HT1080 (cell line): ENCODE measurements at regions not wholly inside any gene's neighbourhood (a gene's known extent, or its start where the extent isn't known, plus 50 kb on each side); places are given as distances from the start of the nearest gene placed in this dataset.
"Not testable (repeated sequence)": the region's sequence is repeated elsewhere in the genome, so short reads cannot be mapped to it uniquely, and the experiment has no call there.

Experiments used
- DNase-seq: peaks from one replicate; pipeline ENCODE4 v3.0.0-alpha.2; 2015; ENCODE audit warnings: low read depth

DNA sequence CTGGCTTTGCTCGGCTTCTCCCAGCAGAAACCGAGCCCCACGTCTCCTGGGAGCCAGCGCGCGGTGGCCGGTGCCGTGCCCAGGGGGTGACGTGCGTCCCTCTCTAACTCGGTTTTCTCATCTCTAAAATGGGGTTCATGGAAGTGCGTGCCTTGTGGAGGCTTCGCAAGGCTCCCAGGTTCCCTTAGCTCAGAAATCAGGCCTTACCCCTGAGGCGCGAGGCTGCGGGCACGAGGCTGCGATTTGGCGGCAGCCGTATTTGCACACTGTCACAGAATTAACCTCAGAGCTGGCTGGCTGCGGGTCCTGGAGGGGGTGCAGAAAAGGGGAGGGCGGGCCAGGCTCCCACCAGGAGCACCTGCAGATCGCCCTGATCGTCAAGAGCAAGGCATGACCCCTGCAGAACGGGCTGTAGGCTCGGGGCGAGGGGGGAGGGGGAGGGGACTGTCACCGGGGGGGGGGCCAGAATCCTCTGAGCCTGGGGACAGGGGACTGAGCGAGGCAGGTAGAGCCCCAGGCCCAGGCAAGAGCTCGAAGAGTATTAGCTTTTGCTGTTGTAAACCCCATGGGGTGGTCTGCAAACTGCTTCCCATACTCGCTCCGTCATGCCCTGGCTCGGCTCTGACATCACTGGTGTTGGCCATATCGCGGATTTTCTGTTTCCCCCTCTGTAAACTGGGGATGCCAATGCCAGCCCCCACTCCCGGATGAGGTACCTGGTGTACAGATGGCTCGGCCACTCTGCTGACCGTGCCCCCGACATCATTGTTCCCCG lies 62.2 kb downstream of the CCNE1 start:
- DNase-seq: no peak

DNA sequence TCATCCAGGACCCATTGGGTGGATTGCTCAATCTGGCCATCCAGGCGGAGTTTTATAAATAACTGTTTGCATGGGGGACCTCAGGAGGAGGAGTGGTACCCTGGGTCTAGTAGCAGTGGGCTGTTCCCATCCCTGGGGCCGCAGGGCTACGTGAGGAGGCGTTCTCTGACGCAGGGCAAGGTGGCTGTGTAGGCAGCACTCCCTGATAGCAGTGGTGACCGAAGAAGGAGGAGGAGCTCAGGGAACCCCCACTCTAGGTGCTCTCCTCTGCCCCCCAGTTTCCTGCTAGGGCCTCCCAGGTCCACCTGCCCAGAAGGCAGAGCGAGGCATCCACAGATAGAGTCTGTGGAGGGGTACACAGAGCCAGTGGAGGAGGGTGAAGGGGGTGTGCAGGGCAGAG lies 64.1 kb downstream of the CCNE1 start:
- no peak for DNase-seq

DNA sequence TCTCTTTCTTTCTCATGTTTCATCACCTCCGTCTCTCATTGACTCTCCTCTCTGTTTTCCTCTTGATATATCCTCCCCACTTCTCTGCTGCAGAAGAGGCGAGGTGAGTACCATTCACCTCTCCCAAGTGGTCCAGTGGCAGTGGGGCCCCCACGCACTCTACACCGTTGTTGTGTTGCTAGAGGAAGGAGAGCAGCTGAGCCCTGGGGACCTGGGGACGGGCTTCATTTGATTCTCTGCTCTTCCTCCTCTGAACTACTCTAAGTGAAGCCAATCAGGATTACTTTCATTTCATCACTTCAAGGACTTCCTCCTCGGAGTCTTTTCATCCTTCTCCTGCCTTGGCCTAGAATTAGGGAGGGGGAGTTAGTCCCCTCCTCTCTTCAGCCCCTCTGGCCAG lies 64.6 kb downstream of the CCNE1 start:
- no peak for DNase-seq

DNA sequence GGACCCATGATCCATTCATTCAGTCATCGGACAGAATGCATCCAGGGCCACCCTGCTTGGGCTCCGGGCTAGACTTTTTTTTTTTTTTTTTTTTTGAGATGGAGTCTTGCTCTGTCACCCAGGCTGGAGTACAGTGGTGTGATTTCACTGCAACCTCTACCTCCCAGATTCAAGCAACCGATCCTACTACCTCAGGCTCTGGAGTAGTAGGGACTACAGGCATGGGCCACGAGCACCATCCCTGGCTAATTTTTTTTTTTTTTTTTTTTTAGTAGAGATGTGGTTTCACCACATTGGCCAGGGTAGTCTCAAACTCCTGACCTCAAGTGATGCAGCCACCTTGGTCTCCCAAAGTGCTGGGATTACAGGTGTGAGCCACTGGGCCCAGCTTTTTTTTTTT lies 65.1 kb downstream of the CCNE1 start:
- DNase-seq: not testable (repeated sequence)

DNA sequence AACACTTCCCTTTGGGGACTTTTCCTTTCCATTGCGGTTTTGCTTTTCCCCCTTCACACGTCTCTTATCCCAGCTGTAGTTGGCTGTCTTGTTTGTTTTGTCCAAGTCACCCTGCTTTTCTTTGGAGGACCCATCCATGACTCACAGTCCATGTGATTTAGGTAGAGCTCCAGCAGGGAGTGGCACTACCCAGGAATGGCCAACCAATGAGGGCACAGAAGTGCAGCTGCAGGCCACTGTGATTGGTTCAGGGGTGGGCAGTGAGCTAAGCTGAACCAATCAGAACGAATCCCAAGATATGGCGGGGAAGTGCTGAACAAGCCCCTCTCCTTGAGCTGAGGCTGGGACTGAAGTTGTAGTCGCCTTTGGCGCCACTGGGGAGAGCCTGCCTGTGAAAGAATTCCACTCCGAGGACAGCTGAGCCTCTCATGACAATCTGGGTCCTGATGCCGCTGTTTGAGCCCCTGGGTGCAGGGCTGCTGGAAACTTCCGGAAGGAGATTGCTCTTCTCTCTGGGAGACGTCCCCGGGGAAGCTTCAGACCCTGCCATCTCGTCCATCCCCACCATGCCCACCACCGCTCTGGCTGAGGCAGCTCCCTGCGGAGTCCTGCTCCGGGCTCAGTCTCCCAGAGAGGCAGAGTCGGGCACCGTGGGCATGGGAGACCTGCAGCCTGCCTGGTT lies 62.9 kb upstream of the URI1 start:
- peak; percentile 88 for DNase-seq

DNA sequence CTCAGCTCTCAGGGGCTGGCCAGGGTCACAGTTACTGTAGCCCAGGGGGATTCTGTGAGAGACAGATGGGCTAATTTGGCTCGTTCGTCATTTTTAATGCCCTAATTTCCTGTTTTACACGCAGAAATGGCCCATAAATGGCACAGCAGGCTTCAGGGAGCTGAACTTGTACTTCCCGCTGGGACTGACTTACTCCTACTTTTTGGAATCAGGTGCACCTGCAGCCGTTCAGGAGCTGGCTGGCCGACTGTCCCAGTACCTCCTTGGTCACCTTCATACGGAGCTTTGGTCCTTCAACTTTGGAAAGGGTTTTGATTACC lies 62.4 kb upstream of the URI1 start:
- no peak for DNase-seq

DNA sequence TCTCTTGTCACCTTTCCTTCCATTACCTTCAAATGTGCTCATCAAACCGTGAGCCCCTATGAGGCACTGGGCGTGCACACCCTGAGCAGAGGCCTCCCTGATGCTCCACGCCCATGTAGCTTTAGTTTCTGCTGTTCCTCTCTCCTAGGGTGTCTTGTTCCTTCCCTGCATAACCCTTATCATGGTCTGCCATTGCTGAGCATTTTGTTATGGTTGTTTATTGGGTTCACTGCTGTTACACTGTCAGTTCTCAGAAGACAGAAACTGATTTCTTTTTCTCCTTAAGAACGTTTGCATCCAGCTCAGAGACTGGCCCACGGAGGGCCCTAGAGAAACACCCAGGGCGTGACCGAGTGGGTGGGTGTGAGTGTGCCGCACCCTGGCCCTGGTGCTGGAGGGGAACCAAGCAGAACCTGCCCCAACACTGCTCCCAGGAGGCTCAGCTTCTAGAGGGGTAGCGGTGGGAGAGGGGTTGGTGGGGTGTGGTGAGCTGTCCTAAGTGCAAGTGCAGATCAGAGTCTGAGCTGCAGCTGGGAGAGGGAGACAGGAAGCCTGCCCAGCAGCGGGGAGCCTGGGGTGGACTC lies 61.4 kb upstream of the URI1 start:
- no peak for DNase-seq

DNA sequence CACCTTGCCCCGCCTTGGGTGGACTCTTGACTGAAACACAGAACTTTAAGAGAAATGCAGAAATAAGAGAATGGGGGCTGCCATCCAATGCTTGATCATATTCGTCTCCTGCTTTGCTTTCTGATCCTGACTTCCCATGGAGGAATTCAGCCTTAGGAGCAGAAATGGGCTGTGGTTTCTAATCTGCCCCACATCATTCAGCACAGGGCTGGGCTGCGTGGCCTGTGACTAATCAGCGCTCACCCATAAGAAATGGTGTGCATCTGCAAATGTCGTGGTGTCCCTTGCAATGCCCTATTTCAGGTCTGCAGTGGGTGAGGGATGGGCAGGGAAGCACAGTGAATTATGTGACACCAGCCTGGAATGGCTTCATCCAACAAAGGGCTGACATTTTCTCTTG lies 60.7 kb upstream of the URI1 start:
- peak; percentile 28 for DNase-seq

DNA sequence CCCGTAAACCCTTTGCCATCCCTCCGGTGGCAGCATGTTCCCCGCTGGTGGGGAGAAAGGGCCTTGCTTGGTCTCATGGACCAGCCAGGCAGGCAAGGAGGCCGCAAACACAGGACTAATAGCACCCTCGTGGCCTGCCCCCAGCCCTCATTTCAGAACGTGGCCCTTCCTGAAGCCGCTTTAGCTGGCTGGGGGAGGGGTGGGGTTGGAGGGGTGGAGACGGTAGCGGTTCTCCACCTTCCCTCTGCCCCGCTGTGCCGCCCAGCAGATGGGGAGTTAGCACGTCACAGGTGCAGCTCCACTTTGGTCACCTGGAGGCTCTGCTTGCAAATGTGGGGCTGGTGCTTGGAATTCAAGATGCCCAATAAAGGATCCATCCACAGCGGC lies 59.3 kb upstream of the URI1 start:
- no peak for DNase-seq

DNA sequence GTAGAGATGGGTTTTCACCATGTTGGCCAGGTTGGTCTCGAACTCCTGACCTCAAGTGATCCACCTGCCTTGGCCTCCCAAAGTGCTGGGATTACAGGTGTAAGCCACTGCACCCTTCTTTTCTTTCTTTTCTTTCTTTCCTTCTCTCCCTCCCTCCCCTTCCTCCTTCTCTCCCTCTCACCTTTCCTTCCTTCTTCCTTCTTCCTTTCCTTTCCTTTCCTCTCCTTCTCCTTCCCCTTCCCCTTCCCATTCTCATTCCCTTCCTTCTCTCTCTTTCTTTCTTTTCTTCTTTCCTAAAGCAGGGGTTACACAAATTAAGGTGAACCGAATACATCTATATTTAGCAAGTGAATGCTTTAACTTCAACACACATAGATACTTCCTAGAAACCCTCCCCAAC lies 58.0 kb upstream of the URI1 start:
- DNase-seq: no peak

DNA sequence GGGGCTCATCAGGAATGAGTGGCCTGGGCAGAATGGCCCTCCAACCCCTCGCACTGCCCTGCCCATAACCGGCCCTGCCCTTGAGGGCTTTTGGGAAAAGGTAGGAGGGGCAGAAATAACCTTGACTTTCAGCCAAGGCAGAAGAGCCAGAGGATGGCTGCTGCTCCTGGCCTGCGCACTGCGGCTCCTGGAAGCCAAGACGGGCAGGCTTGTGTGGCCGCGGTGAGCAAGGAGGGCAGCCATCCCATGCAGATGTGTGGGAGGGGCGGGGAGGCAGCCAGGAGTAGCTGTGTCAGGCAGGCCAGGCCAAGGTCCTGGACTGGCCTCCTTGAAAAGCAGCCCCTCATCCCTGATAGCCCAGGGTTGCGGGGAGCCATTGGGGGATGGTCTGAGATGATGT lies 57.6 kb upstream of the URI1 start:
- no peak for DNase-seq

DNA sequence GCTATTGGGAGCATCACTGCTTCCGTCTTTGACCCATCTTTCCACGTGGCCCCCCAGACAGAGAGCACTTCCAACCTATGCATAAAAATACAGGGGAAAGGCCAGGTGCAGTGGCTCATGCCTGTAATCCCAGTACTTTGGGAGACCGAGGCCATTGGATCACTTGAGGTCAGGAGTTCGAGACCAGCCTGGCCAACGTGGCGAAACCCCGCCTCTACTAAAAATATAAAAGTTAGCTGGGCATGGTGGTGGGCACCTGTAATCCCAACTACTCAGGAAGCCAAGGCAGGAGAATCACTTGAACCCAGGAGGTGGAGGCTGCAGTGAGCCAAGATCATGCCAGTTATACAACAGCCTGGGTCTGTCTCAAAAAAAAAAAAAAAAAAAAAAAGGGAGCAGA lies 55.9 kb upstream of the URI1 start:
- DNase-seq: not testable (repeated sequence)

DNA sequence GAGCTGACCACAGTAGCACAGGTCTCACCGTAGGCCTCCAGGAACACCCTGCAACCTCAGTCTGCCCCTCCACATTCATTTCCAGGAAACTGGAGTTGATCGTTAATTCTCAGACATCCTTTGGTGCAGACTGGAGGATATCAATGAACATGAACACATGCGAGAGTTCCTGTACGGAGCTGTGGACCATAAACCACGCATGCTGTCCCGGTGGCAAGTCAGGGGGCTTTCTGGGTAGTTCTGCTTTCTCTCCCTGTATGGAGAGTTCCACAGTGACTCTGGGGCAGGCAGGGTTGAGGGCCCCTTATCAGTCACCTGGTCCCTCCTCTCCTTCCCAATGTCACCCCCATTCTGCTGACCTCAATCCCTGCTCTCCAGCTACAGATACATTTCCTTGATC lies 55.5 kb upstream of the URI1 start:
- no peak for DNase-seq

DNA sequence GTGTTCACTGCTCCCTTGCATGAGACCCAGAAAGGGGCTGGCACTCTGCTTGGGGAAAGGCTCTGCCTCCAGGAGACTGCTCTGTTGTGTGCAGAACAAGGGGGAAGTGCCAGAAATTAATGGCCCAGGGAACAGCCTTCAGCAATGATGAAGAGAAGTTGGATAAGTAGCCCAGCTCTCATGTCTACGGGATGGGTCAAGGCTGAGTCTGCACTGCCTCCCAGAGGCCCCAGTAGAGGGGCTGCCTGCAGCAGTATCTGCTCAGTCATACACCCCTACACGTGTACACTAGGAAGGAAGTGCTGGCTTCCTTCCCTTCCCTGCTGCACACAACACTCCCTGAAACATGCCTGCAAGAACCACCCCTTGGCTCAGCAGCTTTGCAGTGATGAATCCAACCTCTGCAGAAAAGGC lies 54.6 kb upstream of the URI1 start:
- peak; percentile 50 for DNase-seq

DNA sequence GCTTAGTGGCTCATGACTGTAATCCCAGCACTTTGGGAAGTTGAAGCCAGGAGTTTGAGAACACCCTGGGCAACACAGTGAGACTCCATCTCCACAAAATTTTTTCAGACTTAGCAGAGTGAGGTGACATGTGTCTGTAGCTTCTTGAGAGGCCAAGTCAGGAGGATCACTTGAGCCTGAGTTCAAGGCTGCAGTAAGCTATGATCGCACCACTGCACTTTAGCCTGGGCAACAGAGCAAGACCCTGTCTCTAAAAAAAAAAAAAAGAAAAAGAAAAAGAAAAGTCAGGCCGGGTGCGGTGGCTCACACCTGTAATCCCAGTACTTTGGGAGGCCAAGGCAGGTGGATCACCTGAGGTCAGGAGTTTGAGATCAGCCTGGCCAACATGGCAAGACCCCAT lies 54.0 kb upstream of the URI1 start:
- DNase-seq: not testable (repeated sequence)

DNA sequence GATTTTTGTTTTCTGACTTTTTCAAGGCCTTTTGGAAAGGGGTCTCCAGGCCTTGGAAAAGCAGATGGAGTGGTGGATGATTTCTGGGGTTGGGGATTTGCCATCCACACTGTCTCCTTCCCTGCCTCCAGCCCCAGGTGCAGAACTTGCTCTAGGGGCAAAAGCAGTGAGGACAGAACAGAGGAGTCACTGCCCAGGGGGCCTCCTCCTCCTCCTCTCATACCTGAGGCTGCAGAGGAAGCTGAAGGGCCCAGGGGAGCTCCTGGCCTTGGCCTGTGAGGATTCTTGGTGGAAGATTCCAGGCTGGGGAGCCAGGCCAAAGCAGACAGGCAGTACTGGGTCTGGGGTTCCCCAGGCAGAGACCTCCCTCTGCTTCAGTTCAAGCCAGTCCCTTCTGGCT lies 52.3 kb upstream of the URI1 start:
- DNase-seq: no peak

DNA sequence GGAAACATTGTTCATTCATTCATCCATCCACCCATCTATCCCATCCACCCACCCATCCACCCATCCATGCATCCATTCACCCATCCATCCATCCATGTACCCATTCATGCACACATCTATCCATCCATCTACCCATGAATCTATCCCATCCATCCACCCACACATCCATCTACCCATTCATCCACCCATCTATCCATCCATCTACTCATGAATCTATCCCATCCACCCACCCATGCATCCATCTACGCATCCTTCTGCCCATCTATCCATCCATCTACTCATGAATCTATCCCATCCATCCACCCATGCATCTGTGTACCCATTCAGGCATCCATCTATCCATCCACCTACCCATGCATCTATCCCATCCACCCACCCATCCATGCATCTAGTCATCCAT lies 51.6 kb upstream of the URI1 start:
- DNase-seq: no peak
